DOHH2 (cell line): ENCODE measurements at regions not wholly inside any gene's neighbourhood (a gene's known extent, or its start where the extent isn't known, plus 50 kb on each side); places are given as distances from the start of the nearest gene placed in this dataset.

Experiments used
- H3F3A ChIP-seq: fragments of 200-600 bp; sonication (generic), shearing (Covaris generic); 2 replicates; pipeline ENCODE4 v1.6.0; 2016; ENCODE audit warnings: antibody characterized with exemption, mild to moderate bottlenecking; ENCODE audit not compliant: control insufficient read depth, insufficient read depth
- H3K27ac ChIP-seq: fragments of 200-600 bp; sonication (generic); 2 replicates; pipeline ENCODE4 v1.5.1; 2014; ENCODE audit warnings: low read depth, mild to moderate bottlenecking, low read length, moderate library complexity
- H3K27me3 ChIP-seq: fragments of 200-600 bp; sonication (generic); 2 replicates; pipeline ENCODE4 v1.6.1; 2014; ENCODE audit warnings: mild to moderate bottlenecking, low read length, mixed read lengths; ENCODE audit not compliant: control insufficient read depth
- H3K36me3 ChIP-seq: fragments of 200-600 bp; sonication (generic); 2 replicates; pipeline ENCODE4 v1.6.1; 2014; ENCODE audit warnings: mild to moderate bottlenecking, low read length, moderate library complexity, mixed read lengths; ENCODE audit not compliant: control insufficient read depth
- H3K4me1 ChIP-seq: fragments of 200-600 bp; sonication (generic); 2 replicates; pipeline ENCODE4 v1.6.1; 2014; ENCODE audit warnings: mild to moderate bottlenecking, low read length, mixed read lengths; ENCODE audit not compliant: control insufficient read depth
- H3K4me2 ChIP-seq: fragments of 200-600 bp; sonication (generic); 2 replicates; pipeline ENCODE4 v1.6.0; 2014; ENCODE audit warnings: mild to moderate bottlenecking, low read length, moderate library complexity
- H3K4me3 ChIP-seq: fragments of 200-600 bp; sonication (generic); 2 replicates; pipeline ENCODE4 v1.5.1; 2014; ENCODE audit warnings: mild to moderate bottlenecking, low read length, mixed read lengths
- H3K79me2 ChIP-seq: fragments of 200-600 bp; sonication (generic); 2 replicates; pipeline ENCODE4 v1.6.1; 2014; ENCODE audit warnings: mild to moderate bottlenecking, low read length, mixed read lengths; ENCODE audit not compliant: control insufficient read depth
- H3K9me2 ChIP-seq: fragments of 200-600 bp; sonication (generic); replicated peaks from 2 replicates; pipeline ENCODE4 v1.6.1; 2014; ENCODE audit warnings: mild to moderate bottlenecking, low read length, mixed read lengths; ENCODE audit not compliant: control insufficient read depth
- H3K9me3 ChIP-seq: fragments of 200-600 bp; sonication (generic); 2 replicates; pipeline ENCODE4 v1.6.1; 2014; ENCODE audit warnings: antibody characterized with exemption, low read length, mixed read lengths; ENCODE audit not compliant: control insufficient read depth, insufficient read depth
- H4K20me1 ChIP-seq: fragments of 200-600 bp; sonication (generic); 2 replicates; pipeline ENCODE4 v1.6.0; 2014; ENCODE audit warnings: low read depth, mild to moderate bottlenecking, antibody characterized with exemption, low read length, moderate library complexity; ENCODE audit not compliant: control insufficient read depth, insufficient read depth
- EZH2phosphoT487 ChIP-seq: fragments of 200-600 bp; sonication (generic); IDR thresholded peaks from 2 replicates; pipeline ENCODE4 v1.6.1; 2017; ENCODE audit warnings: borderline replicate concordance, mild to moderate bottlenecking, antibody characterized with exemption, low read length, moderate library complexity, mixed read lengths
- TF ChIP-seq, protein P1 (sequence below): fragments of 200-600 bp; sonication (generic); IDR thresholded peaks from one replicate; pipeline ENCODE4 v1.5.1; 2014; ENCODE audit warnings: antibody characterized with exemption, mild to moderate bottlenecking, low read depth, low read length; ENCODE audit not compliant: poor library complexity, severe bottlenecking

DNA sequence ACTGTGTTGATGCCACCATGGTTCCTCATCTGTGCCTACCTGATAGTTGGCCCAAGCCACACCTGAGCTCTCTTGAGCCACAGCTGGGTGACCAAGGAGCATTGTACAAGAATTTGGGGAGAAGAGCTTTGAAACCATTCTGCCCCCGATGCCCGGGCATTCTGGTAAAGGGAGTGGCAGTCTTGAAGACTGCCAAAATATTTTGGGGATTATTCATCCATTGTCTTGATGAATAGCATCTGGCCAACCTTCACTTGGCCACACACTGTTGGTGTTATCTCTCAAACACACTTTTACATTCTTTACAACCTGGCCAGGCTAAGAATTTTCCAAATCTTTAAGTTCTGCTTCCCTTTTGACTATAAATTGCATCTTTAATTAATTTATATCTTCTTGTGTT is 113.1 kb upstream of the PCBD1 start:
- H3K9me2 ChIP-seq = no peaks in the 10 kb centered on the region
- H3F3A ChIP-seq = no peaks in the 10 kb centered on the region
- H3K36me3 ChIP-seq = no peaks in the 10 kb centered on the region
- H4K20me1 ChIP-seq = no peaks in the 10 kb centered on the region
- no peaks in the 10 kb centered on the region for H3K9me3 ChIP-seq
- H3K4me2 ChIP-seq = no peak overlapping the region
- no peaks in the 10 kb centered on the region for H3K79me2 ChIP-seq
- H3K4me1 ChIP-seq = no peaks in the 10 kb centered on the region
- no peak for TF ChIP-seq EZH2phosphoT487
- TF ChIP-seq, protein P1, sequence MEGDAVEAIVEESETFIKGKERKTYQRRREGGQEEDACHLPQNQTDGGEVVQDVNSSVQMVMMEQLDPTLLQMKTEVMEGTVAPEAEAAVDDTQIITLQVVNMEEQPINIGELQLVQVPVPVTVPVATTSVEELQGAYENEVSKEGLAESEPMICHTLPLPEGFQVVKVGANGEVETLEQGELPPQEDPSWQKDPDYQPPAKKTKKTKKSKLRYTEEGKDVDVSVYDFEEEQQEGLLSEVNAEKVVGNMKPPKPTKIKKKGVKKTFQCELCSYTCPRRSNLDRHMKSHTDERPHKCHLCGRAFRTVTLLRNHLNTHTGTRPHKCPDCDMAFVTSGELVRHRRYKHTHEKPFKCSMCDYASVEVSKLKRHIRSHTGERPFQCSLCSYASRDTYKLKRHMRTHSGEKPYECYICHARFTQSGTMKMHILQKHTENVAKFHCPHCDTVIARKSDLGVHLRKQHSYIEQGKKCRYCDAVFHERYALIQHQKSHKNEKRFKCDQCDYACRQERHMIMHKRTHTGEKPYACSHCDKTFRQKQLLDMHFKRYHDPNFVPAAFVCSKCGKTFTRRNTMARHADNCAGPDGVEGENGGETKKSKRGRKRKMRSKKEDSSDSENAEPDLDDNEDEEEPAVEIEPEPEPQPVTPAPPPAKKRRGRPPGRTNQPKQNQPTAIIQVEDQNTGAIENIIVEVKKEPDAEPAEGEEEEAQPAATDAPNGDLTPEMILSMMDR = no peak
- no peak overlapping the region for H3K27ac ChIP-seq
- H3K4me3 ChIP-seq = no peak overlapping the region
- no peaks in the 10 kb centered on the region; the same call in 1 of the 2 replicates for H3K27me3 ChIP-seq

DNA sequence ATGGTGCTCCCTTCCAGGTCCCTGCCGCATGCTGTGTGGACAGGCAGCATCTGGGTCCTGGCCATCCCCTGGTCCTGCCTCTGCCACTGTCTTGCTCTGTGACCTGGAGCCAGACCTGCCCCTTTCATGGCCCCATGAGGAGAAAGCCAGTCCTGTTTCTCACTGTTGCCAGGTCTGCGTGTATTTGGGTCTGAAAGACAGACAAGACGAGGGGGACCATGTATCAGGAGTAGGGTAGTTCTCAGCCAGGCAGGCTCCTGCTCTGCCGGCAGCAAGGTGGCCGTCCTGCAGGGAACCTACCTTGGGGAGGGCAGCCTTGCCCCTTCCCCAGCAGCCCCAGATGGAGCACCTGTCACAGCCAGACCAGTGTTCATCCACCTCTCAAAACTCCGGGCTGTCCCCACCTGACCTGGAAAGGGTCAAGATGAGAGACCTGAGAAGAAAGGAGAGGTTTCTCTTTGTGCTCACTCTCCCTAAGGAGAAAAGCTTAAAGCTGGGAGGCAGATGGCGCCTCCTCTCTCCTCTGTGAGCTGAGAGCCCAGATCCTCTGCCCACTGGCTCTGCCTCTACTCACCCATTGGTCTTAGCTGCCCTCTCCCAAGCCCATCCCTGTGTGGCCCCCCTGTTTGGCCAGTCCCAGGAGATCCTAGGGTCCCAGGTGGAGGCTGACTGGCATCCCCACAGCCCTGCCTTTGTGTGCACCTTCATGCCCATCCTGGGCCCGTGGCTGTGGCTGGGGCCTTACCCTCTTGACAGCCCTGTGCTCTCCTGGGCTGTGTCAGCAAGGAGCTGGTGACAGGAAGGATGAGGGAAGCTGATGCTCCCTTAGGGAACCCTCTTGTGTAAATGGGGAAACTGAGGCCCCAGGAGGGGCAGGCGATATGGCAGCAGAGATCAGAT is 116.1 kb upstream of the PCBD1 start:
- Histone ChIP-seq H3K27ac (no peak overlapping the region), H3K27me3 (no peaks in the 10 kb centered on the region), H3K36me3 (no peaks in the 10 kb centered on the region), H3K4me2 (no peak overlapping the region), H3K79me2 (no peaks in the 10 kb centered on the region), H4K20me1 (no peaks in the 10 kb centered on the region), H3K9me3 (no peaks in the 10 kb centered on the region), H3F3A (no peaks in the 10 kb centered on the region), H3K4me1 (no peaks in the 10 kb centered on the region), H3K9me2 (no peaks in the 10 kb centered on the region), H3K4me3 (no peak overlapping the region)
- TF ChIP-seq EZH2phosphoT487 = no peak
- TF ChIP-seq, protein P1 = no peak

DNA sequence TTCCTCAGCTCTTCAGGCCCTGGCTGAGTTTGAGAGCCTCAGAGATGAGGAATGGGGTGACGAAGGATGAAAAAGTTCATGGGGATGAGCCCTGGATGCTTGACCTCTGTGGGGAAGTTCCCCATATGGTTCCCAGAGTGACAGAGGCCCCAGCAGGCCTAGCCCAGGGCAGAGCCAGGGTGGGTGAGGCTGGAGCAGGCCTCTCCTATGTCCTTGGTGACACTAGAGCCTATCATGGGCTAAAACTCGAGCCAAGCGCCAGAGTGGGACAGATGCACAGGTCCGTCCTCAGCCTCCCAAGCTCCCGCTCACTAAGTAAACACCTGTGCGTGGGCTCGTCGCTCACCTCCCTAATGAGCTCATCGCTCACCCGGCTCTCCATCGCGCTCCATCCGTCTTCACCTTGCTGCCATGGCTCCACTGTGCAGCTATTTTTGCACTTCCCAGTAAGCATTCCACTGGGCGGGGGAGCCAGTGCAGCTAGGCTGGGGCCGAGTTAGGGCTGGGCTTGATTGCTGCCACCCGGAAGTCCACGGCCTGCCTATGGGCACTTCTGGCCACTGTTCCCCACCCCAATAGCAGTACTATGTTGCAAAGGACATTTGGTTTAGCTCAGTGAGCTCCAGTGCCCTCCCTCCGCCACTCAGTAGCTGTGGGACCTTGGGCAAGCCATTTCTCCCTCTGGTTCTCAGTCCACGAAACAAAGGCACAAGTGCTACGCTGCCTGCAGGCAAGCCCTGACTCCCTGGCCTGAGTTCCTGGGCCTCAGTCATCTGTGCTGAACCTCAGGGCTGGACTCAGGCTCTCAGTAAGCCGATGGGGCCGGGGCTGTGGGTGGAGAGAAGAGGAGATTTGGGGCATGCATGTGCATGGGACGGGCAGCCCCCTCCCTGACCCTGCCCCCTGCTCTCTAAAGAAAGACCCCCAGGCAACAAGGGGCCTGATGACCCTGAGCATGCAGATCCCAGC is 117.3 kb upstream of the PCBD1 start:
- no peaks in the 10 kb centered on the region for H3K27me3 ChIP-seq
- H3K4me2 ChIP-seq = no peak overlapping the region
- H3K79me2 ChIP-seq = no peaks in the 10 kb centered on the region
- H3F3A ChIP-seq = no peaks in the 10 kb centered on the region
- no peaks in the 10 kb centered on the region for H4K20me1 ChIP-seq
- no peaks in the 10 kb centered on the region for H3K9me2 ChIP-seq
- TF ChIP-seq EZH2phosphoT487 = no peak
- TF ChIP-seq, protein P1 = no peak
- no peak overlapping the region for H3K4me3 ChIP-seq
- no peak overlapping the region for H3K27ac ChIP-seq
- no peaks in the 10 kb centered on the region for H3K9me3 ChIP-seq
- H3K36me3 ChIP-seq = no peaks in the 10 kb centered on the region
- H3K4me1 ChIP-seq = no peaks in the 10 kb centered on the region
